HEK293 (cell line): ENCODE measurements at regions not wholly inside any gene's neighbourhood (a gene's known extent, or its start where the extent isn't known, plus 50 kb on each side); places are given as distances from the start of the nearest gene placed in this dataset.

Experiments
- CTCF ChIP-seq: fragments of 450-650 bp; formaldehyde crosslinking; IDR thresholded peaks from 2 replicates; pipeline ENCODE4 v1.5.1; 2016; ENCODE audit warnings: missing biosample characterization, missing genetic modification characterization
- KLF9 ChIP-seq: fragments of 450-650 bp; formaldehyde crosslinking; IDR thresholded peaks from 2 replicates; pipeline ENCODE4 v1.5.1; 2016; ENCODE audit warnings: missing biosample characterization, missing genetic modification characterization, low read depth
- REST ChIP-seq: fragments of 450-650 bp; formaldehyde crosslinking; IDR thresholded peaks from 2 replicates; pipeline ENCODE4 v1.5.1; 2016; ENCODE audit warnings: missing biosample characterization, missing genetic modification characterization
- ZBTB6 ChIP-seq: fragments of 450-650 bp; formaldehyde crosslinking; IDR thresholded peaks from 2 replicates; pipeline ENCODE4 v1.5.1; 2017; ENCODE audit warnings: missing biosample characterization, missing genetic modification characterization
- ZNF19 ChIP-seq: fragments of 450-650 bp; formaldehyde crosslinking; IDR thresholded peaks from 2 replicates; pipeline ENCODE4; 2016; ENCODE audit warnings: missing biosample characterization, missing genetic modification characterization, low read depth
- ZNF571 ChIP-seq: fragments of 450-650 bp; formaldehyde crosslinking; IDR thresholded peaks from 2 replicates; pipeline ENCODE4 v1.5.0; 2017; ENCODE audit warnings: missing biosample characterization, missing genetic modification characterization
- ZNF639 ChIP-seq: fragments of 450-650 bp; formaldehyde crosslinking; IDR thresholded peaks from 2 replicates; pipeline ENCODE4 v1.5.1; 2016; ENCODE audit warnings: missing biosample characterization, missing genetic modification characterization
- ZSCAN16 ChIP-seq: fragments of 450-650 bp; formaldehyde crosslinking; IDR thresholded peaks from 2 replicates; pipeline ENCODE4 v1.5.1; 2016; ENCODE audit warnings: missing biosample characterization, missing genetic modification characterization

- TF ChIP-seq KLF9 (tag by site-specific recombination) (no peak), ZNF19 (no peak), ZNF639 (no peak), ZNF571 (tag by site-specific recombination) (no peak), CTCF (tag by site-specific recombination) (no peak), REST (tag by site-specific recombination) (no peak), ZBTB6 (tag by site-specific recombination) (no peak), ZSCAN16 (no peak)
Observed at GRCh38 chr15:66907826-66908743, 157.3 kb upstream of the SMAD3 start.
